SK-N-MC (cell line): ENCODE measurements at regions not wholly inside any gene's neighbourhood (a gene's known extent, or its start where the extent isn't known, plus 50 kb on each side); places are given as distances from the start of the nearest gene placed in this dataset.

Experiments
- EZH2 ChIP-seq: fragments of 200-600 bp; sonication (generic); IDR thresholded peaks from one replicate; pipeline ENCODE4 v1.6.1; 2017; ENCODE audit warnings: antibody characterized with exemption
- POLR2AphosphoS5 ChIP-seq: IDR thresholded peaks from 2 replicates; pipeline ENCODE4 v1.6.1; 2012; ENCODE audit warnings: mild to moderate bottlenecking, low read depth, low read length, borderline replicate concordance

DNA sequence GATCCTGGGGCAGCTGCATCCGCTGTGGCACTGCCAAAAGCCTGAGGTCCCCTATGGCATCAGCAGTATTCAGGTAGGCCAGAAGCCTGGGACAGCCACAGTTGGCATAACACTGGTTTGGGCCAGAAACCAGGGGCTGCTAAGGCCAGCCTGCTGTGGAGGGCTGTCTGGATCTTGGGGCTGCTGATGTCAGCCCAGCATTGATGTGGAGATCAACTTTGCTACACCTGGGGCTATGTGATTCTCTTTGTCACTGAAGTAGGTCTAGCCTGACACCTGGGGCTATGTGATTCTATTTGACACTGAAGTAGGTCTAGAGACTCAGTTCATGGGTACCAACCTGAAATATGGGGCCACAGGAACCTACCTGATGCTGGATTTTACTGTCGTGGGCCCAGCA, 411.5 kb downstream of the RASEF start:
- TF ChIP-seq EZH2 (no peak), POLR2AphosphoS5 (no peak)
